HEK293T (cell line): ENCODE measurements at regions not wholly inside any gene's neighbourhood (a gene's known extent, or its start where the extent isn't known, plus 50 kb on each side); places are given as distances from the start of the nearest gene placed in this dataset.

Experiments used
- CTCF ChIA-PET: fragments of 350-600 bp; formaldehyde crosslinking; extraction: SDS; loops from one replicate; lab custom pipeline; 2021; ENCODE audit warnings: antibody characterized with exemption, inconsistent platforms; lab: Yijun Ruan, JAX
- POLR2A ChIA-PET: fragments of 350-600 bp; formaldehyde crosslinking; extraction: SDS; loops from one replicate; lab custom pipeline; 2020; ENCODE audit warnings: antibody characterized with exemption, inconsistent platforms; lab: Yijun Ruan, JAX
- DNase-seq: peaks from one replicate; pipeline ENCODE4 v3.0.0; 2012; ENCODE audit warnings: mixed read lengths; ENCODE audit errors: extremely low spot score
- ARNT ChIP-seq: fragments of 450-650 bp; IDR thresholded peaks from 2 replicates; pipeline ENCODE4 v1.6.1; 2017; ENCODE audit warnings: mild to moderate bottlenecking
- BHLHE40 ChIP-seq: fragments of 450-650 bp; IDR thresholded peaks from 2 replicates; pipeline ENCODE4 v1.6.1; 2016; ENCODE audit warnings: mild to moderate bottlenecking, moderate library complexity, borderline replicate concordance
- CTBP1 ChIP-seq: fragments of 450-650 bp; IDR thresholded peaks from 2 replicates; pipeline ENCODE4 v1.6.1; 2016; ENCODE audit warnings: borderline replicate concordance
- ELF4 ChIP-seq: fragments of 450-650 bp; IDR thresholded peaks from 2 replicates; pipeline ENCODE4 v1.6.1; 2017; ENCODE audit warnings: antibody characterized with exemption
- FOXA1 ChIP-seq: fragments of 450-650 bp; IDR thresholded peaks from 2 replicates; pipeline ENCODE4 v1.6.1; 2016; ENCODE audit warnings: mild to moderate bottlenecking
- FOXK2 ChIP-seq: fragments of 450-650 bp; IDR thresholded peaks from 2 replicates; pipeline ENCODE4 v1.6.1; 2016; ENCODE audit warnings: mild to moderate bottlenecking
- FOXM1 ChIP-seq: fragments of 450-650 bp; IDR thresholded peaks from 2 replicates; pipeline ENCODE4 v1.6.1; 2017; ENCODE audit warnings: mild to moderate bottlenecking, borderline replicate concordance
- HDGF ChIP-seq: fragments of 450-650 bp; IDR thresholded peaks from 2 replicates; pipeline ENCODE4 v1.6.1; 2017; ENCODE audit warnings: antibody characterized with exemption, borderline replicate concordance
- L3MBTL2 ChIP-seq: fragments of 450-650 bp; conservative IDR thresholded peaks from 2 replicates; pipeline ENCODE4 v1.6.1; 2016; ENCODE audit warnings: mild to moderate bottlenecking
- LEF1 ChIP-seq: fragments of 450-650 bp; IDR thresholded peaks from 2 replicates; pipeline ENCODE4 v1.6.1; 2017; ENCODE audit warnings: mild to moderate bottlenecking, borderline replicate concordance
- NFRKB ChIP-seq: fragments of 450-650 bp; IDR thresholded peaks from 2 replicates; pipeline ENCODE4 v1.6.1; 2016; ENCODE audit warnings: mild to moderate bottlenecking, moderate library complexity
- SP1 ChIP-seq: fragments of 450-650 bp; IDR thresholded peaks from 2 replicates; pipeline ENCODE4 v1.6.1; 2017
- SUZ12 ChIP-seq: fragments of 450-650 bp; IDR thresholded peaks from 2 replicates; pipeline ENCODE4 v1.6.1; 2016; ENCODE audit warnings: mild to moderate bottlenecking
- TARDBP ChIP-seq: fragments of 450-650 bp; IDR thresholded peaks from 2 replicates; pipeline ENCODE4 v1.6.1; 2016
- ZNF384 ChIP-seq: fragments of 450-650 bp; IDR thresholded peaks from 2 replicates; pipeline ENCODE4 v1.6.1; 2016
- TF ChIP-seq, protein P1 (sequence below): fragments of 450-650 bp; IDR thresholded peaks from 2 replicates; pipeline ENCODE4 v1.6.1; 2016

- POLR2A ChIA-PET = no interaction called here
- no peak for DNase-seq
- CTCF ChIA-PET = no interaction called here
- TF ChIP-seq NFRKB (no peak), SUZ12 (no peak), ZNF384 (no peak), CTBP1 (no peak), FOXK2 (no peak)
Observed at GRCh38 chr18:65435534-65435933, 315.3 kb upstream of the CDH7 start.

GRCh38 chr18:65429601-65430000, 321.2 kb upstream of the CDH7 start:
- TF ChIP-seq ZNF384 (no peak), SUZ12 (no peak), NFRKB (no peak), ELF4 (no peak), SP1 (no peak)
- TF ChIP-seq, protein P1, sequence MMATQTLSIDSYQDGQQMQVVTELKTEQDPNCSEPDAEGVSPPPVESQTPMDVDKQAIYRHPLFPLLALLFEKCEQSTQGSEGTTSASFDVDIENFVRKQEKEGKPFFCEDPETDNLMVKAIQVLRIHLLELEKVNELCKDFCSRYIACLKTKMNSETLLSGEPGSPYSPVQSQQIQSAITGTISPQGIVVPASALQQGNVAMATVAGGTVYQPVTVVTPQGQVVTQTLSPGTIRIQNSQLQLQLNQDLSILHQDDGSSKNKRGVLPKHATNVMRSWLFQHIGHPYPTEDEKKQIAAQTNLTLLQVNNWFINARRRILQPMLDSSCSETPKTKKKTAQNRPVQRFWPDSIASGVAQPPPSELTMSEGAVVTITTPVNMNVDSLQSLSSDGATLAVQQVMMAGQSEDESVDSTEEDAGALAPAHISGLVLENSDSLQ = no peak
- ChIA-PET POLR2A (no interaction called here), CTCF (no interaction called here)
- DNase-seq = no peak

- no peak for DNase-seq
- TF ChIP-seq FOXK2 = no peak
- no peak for TF ChIP-seq FOXA1
- no peak for TF ChIP-seq L3MBTL2
- no peak for TF ChIP-seq HDGF
- no peak for TF ChIP-seq ARNT
- no peak for TF ChIP-seq SUZ12
- TF ChIP-seq SP1 = no peak
- TF ChIP-seq FOXM1 = no peak
- TF ChIP-seq, protein P1 = no peak
- TF ChIP-seq NFRKB = no peak
- no peak for TF ChIP-seq BHLHE40
- TF ChIP-seq CTBP1 = no peak
- TF ChIP-seq TARDBP = no peak
- TF ChIP-seq LEF1 = no peak
- TF ChIP-seq ELF4 = no peak
- no peak for TF ChIP-seq ZNF384
- ChIA-PET POLR2A (no interaction called here), CTCF (no interaction called here)
Observed at GRCh38 chr18:65425366-65425765, 325.4 kb upstream of the CDH7 start.

GRCh38 chr18:65423776-65424175, 327.0 kb upstream of the CDH7 start:
- no peak for TF ChIP-seq LEF1
- DNase-seq = no peak
- ChIA-PET POLR2A (no interaction called here), CTCF (no interaction called here)

DNA sequence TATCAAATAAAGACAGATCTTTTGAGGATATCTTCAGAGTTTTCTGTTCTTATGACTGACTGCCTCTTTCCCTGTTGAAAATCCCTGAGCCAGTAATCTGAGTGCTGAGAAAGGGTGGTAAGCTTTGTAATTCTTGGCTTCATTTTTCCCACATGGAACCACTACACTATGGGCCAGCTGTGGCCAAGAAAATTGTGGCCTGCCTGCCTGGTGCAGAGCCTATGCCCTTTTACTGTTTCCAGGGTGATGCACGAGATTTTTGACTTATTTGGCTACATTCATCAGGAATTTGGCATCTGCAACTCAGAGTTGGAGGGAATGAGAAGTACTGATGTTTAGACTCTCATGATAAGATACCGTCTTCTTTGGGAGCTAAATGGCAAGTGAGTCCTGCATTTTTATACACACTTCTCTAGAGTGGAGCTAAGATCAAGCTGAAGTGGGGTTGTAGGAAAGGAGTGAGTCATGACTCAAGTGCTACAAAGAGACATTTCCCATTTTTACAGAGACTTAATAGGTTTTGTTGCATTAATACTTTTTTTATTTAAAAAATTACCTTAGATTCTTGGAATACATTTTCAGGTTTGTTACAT, 328.2 kb upstream of the CDH7 start:
- no peak for TF ChIP-seq ELF4
- POLR2A ChIA-PET = no interaction called here
- CTCF ChIA-PET = no interaction called here
- DNase-seq = no peak

- CTCF ChIA-PET = no interaction called here
- POLR2A ChIA-PET = no interaction called here
- TF ChIP-seq BHLHE40 (no peak), LEF1 (no peak), TARDBP (no peak), SUZ12 (no peak), SP1 (no peak), HDGF (no peak), CTBP1 (no peak), FOXA1 (no peak), FOXK2 (no peak), ZNF384 (no peak), ARNT (no peak), L3MBTL2 (no peak), FOXM1 (no peak), NFRKB (no peak), ELF4 (no peak)
- TF ChIP-seq, protein P1 = no peak
- no peak for DNase-seq
Observed at GRCh38 chr18:65415098-65415497, 335.7 kb upstream of the CDH7 start.

DNA sequence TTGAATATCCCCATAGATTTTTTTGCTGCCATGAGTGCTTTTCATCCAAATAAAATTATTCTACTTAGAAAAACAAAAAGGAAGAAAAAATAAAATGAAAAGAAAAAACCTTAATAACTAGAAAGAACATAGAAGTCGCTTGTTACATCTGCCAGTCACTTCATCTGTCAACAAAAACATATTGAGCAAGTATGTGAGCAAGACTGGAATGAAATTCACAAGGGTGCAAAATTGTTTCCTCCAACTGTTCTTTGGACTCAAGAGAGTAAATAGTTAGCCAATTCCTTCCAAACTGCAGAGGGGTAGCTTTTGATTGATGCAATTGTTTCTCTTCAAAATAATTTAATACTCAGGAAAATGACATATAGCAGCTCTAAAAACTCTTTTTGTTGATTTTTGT, 336.3 kb upstream of the CDH7 start:
- no peak for DNase-seq
- TF ChIP-seq FOXA1 (no peak), NFRKB (no peak), BHLHE40 (no peak), FOXK2 (no peak), L3MBTL2 (no peak), ARNT (no peak), SP1 (no peak)
- POLR2A ChIA-PET = no interaction called here
- CTCF ChIA-PET = no interaction called here

DNA sequence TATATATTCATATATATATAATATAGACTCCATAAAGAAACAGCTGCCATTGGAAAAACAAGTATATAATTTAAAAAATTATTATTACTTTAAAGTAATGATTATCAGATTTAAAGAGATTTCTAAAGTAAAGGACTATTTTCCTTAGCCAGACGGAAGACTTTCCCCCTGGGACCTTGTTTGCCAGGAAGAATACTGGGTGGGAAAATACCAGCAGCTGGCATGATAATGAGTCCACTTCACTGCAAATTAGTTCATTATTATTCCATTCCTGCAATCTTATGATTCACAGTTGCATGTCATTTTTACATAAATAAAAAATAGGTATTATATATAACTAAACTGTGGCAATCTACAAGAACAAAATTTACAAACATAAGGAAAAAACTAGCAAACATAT, 339.8 kb upstream of the CDH7 start:
- TF ChIP-seq, protein P1 = no peak
- no peak for TF ChIP-seq FOXK2
- TF ChIP-seq LEF1 = no peak
- no peak for TF ChIP-seq SUZ12
- TF ChIP-seq ZNF384 = no peak
- TF ChIP-seq CTBP1 = no peak
- no peak for TF ChIP-seq ARNT
- TF ChIP-seq ELF4 = no peak
- TF ChIP-seq HDGF = no peak
- no peak for TF ChIP-seq NFRKB
- TF ChIP-seq TARDBP = no peak
- TF ChIP-seq BHLHE40 = no peak
- no peak for TF ChIP-seq L3MBTL2
- no peak for TF ChIP-seq SP1
- no peak for TF ChIP-seq FOXM1
- TF ChIP-seq FOXA1 = no peak
- CTCF ChIA-PET = no interaction called here

More for the DNA sequence above, 339.8 kb upstream of the CDH7 start:
- POLR2A ChIA-PET = no interaction called here
- DNase-seq = no peak
